ENCODE measurements at regions not wholly inside any gene's neighbourhood (a gene's known extent, or its start where the extent isn't known, plus 50 kb on each side); places are given as distances from the start of the nearest gene placed in this dataset.

DNA sequence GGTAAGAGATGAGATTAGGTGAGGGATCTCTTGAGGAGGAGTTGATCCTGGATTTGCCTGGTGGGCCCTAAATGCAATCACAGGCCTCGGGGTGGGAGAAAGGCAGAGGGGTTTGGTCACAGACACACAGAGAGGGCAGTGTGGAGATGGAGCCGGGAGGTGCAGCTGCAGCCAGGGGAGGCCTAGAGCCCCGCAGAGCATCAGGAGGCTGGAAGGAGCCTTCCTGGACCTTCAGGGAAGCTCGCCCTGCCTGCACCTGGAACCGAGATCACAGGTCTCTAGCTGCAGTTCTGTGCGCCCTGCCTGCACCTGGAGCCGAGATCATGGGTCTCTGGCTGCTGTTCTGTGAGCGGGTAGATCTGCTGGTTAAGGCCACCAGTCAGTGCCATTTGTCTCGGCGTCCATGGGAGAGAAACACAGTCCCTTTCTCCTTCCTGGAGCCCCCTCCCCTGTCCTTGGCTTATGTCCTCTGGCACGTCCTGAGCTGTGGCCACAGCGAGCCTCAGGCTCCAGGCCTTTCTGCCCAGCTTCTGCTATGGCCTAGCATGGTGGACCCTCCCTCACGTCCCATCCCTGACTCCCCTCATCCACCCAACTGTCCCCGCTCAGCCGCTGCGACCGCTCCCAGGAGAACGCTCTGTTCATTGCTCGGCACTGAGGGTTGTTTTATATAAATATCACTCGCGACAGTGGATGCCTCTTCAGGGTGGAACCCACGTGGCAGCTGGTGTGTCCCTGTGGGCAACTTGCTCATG lies 112.0 kb downstream of the DACT2 start:
- no peak overlapping the region for H3K18ac ChIP-seq (ENCODE audit: insufficient read length, low read depth, low read length)
- H3K27me3 ChIP-seq (ENCODE audit: insufficient read depth, low read length): no peaks in the 10 kb centered on the region
- no CpG with 5 or more reads among the region's 22 CpGs for WGBS (ENCODE audit: extremely low coverage, insufficient read length, low lambda C conversion rate)
- H2BK5ac ChIP-seq (ENCODE audit: insufficient read length, low read length): no peak overlapping the region
- no peak overlapping the region for H3K4me2 ChIP-seq (ENCODE audit: insufficient read depth, insufficient read length, low read length)
- no peak overlapping the region for H3K9ac ChIP-seq (ENCODE audit: extremely low read depth, insufficient read length, low read length)
- no peak overlapping the region for H3K27ac ChIP-seq (ENCODE audit: insufficient read length, low read depth, low read length)
- H3K79me2 ChIP-seq (ENCODE audit: insufficient read depth, low read length): no peaks in the 10 kb centered on the region
- Mint-ChIP-seq H3K4me3 (no peak overlapping the region), H3K9me3 (peaks cover 0 to 9% of the 10 kb centered on the region in 2 experiments; a peak in 4 of 5 replicates), H3K27ac (no peak overlapping the region), H3K27me3 (ENCODE audit: low read depth) (peaks cover 36% of the 10 kb centered on the region), H3K36me3 (ENCODE audit: insufficient read depth in 1 of 3, low read depth in 3 of 3) (peaks cover 0 to 1% (median 0%) of the 10 kb centered on the region in 3 experiments; a peak in 1 of 7 replicates), H3K4me1 (peaks cover 18 to 41% of the 10 kb centered on the region in 2 experiments)
- no peak overlapping the region for H2BK120ac ChIP-seq (ENCODE audit: low read depth, low read length, poor library complexity, severe bottlenecking)
- no peak overlapping the region for H4K91ac ChIP-seq (ENCODE audit: insufficient read length, low read depth, low read length)
- no peaks in the 10 kb centered on the region for H3K79me1 ChIP-seq (ENCODE audit: insufficient read depth, low read depth, low read length, poor library complexity, severe bottlenecking)
- H4K20me1 ChIP-seq (ENCODE audit: control insufficient read depth, insufficient read depth, insufficient read length): no peaks in the 10 kb centered on the region
- no peak overlapping the region for H2BK12ac ChIP-seq (ENCODE audit: insufficient read length, low read depth, low read length)
- H3K23ac ChIP-seq (ENCODE audit: insufficient read length, low read depth, low read length): no peak overlapping the region
- H3K56ac ChIP-seq (ENCODE audit: insufficient read length, low read depth, low read length): no peak overlapping the region
- no peaks in the 10 kb centered on the region for H3K9me3 ChIP-seq (ENCODE audit: control insufficient read depth, low read depth, low read length)
- no peak overlapping the region; the same call in 1 of the 2 replicates for H3K14ac ChIP-seq (ENCODE audit: insufficient read depth, low read length)
- TF ChIP-seq, protein P1, sequence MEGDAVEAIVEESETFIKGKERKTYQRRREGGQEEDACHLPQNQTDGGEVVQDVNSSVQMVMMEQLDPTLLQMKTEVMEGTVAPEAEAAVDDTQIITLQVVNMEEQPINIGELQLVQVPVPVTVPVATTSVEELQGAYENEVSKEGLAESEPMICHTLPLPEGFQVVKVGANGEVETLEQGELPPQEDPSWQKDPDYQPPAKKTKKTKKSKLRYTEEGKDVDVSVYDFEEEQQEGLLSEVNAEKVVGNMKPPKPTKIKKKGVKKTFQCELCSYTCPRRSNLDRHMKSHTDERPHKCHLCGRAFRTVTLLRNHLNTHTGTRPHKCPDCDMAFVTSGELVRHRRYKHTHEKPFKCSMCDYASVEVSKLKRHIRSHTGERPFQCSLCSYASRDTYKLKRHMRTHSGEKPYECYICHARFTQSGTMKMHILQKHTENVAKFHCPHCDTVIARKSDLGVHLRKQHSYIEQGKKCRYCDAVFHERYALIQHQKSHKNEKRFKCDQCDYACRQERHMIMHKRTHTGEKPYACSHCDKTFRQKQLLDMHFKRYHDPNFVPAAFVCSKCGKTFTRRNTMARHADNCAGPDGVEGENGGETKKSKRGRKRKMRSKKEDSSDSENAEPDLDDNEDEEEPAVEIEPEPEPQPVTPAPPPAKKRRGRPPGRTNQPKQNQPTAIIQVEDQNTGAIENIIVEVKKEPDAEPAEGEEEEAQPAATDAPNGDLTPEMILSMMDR (conservative IDR thresholded peaks at IDR 0.05): no peak
- no peaks in the 10 kb centered on the region; the same call in 1 of the 2 replicates for H3K4me1 ChIP-seq (ENCODE audit: insufficient read depth, low read length)
- no peak overlapping the region for H4K5ac ChIP-seq (ENCODE audit: insufficient read length, low read depth, low read length)
- no peak overlapping the region for H2BK15ac ChIP-seq (ENCODE audit: low read depth, low read length)
- H3T11ph ChIP-seq (ENCODE audit: low read length): no peak overlapping the region
- no peak overlapping the region for H4K8ac ChIP-seq (replicated peaks; ENCODE audit: insufficient read length, low read depth, low read length)
- no peak overlapping the region for H3K4ac ChIP-seq (ENCODE audit: low read depth, low read length)
- H2AFZ ChIP-seq (ENCODE audit: low read length): no peak overlapping the region
- DNase-seq: no peak
- no peak overlapping the region for H2BK20ac ChIP-seq (ENCODE audit: low read depth, low read length, poor library complexity, severe bottlenecking)
- H2AK5ac ChIP-seq (ENCODE audit: insufficient read length, low read length): no peak overlapping the region
- no peaks in the 10 kb centered on the region for H3K23me2 ChIP-seq (ENCODE audit: insufficient read length, low read depth, low read length, poor library complexity, severe bottlenecking)
